ENCODE measurements at regions not wholly inside any gene's neighbourhood (a gene's known extent, or its start where the extent isn't known, plus 50 kb on each side); places are given as distances from the start of the nearest gene placed in this dataset.
"Not testable (repeated sequence)": the region's sequence is repeated elsewhere in the genome, so short reads cannot be mapped to it uniquely, and the experiment has no call there.

DNA sequence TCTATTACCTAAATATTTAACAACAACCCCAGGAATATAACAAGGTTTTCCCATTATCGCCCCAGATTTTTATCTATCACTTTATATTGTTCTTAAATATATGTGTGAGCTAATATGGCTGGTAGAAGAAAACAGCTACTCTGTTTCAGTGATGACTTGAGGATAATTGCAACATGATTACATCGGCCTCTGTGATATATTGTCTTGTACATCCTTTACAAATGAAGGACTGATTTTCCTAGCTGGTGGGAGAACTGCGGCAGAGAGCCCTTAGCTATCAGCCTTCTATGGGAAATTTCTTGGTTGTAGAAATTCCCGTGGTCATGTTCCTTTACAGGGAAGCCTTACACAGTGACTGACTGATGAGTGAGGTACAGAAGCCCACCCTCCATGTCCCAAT lies 110.9 kb upstream of the ZNF717 start:
- no peaks in the 10 kb centered on the region for H3K36me3 ChIP-seq (replicated peaks)
- in situ Hi-C loops (cut with HindIII; ENCODE audit: low pct_ligation_motif_present, low sequenced_read_pairs): no loop called here
- H3K27ac ChIP-seq: no peak overlapping the region
- no peaks in the 10 kb centered on the region for H3K27me3 ChIP-seq (replicated peaks)
- DNase-seq: no peak
- no peak overlapping the region for H3K4me3 ChIP-seq (ENCODE audit: low read depth, low read length)
- TF ChIP-seq, protein P1, sequence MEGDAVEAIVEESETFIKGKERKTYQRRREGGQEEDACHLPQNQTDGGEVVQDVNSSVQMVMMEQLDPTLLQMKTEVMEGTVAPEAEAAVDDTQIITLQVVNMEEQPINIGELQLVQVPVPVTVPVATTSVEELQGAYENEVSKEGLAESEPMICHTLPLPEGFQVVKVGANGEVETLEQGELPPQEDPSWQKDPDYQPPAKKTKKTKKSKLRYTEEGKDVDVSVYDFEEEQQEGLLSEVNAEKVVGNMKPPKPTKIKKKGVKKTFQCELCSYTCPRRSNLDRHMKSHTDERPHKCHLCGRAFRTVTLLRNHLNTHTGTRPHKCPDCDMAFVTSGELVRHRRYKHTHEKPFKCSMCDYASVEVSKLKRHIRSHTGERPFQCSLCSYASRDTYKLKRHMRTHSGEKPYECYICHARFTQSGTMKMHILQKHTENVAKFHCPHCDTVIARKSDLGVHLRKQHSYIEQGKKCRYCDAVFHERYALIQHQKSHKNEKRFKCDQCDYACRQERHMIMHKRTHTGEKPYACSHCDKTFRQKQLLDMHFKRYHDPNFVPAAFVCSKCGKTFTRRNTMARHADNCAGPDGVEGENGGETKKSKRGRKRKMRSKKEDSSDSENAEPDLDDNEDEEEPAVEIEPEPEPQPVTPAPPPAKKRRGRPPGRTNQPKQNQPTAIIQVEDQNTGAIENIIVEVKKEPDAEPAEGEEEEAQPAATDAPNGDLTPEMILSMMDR (IDR thresholded peaks at IDR 0.05; ENCODE audit: low read depth, low read length, missing control alignments): no peak

DNA sequence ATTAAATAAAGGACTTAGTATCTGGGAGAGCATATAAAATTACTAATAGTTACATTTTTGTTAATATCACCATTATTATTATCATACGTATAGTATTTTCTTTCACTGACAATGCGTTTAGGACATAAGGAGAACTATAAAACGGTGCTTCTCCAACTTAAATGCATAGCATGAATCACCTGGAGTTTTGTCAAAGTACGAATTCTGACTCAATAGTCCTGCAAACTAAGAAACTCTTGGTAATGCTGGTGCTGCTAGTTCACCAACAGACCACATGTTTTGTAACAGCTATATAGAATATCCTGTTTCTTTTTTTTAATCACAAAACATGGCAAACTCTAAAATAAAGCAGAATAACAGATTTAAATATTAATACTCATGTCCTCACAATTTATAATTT lies 116.1 kb upstream of the ZNF717 start:
- H3K27me3 ChIP-seq (replicated peaks); in situ Hi-C loops (cut with HindIII; ENCODE audit: low pct_ligation_motif_present, low sequenced_read_pairs); H3K36me3 ChIP-seq (replicated peaks); H3K4me3 ChIP-seq (ENCODE audit: low read depth, low read length); H3K27ac ChIP-seq; DNase-seq: not testable (repeated sequence)

DNA sequence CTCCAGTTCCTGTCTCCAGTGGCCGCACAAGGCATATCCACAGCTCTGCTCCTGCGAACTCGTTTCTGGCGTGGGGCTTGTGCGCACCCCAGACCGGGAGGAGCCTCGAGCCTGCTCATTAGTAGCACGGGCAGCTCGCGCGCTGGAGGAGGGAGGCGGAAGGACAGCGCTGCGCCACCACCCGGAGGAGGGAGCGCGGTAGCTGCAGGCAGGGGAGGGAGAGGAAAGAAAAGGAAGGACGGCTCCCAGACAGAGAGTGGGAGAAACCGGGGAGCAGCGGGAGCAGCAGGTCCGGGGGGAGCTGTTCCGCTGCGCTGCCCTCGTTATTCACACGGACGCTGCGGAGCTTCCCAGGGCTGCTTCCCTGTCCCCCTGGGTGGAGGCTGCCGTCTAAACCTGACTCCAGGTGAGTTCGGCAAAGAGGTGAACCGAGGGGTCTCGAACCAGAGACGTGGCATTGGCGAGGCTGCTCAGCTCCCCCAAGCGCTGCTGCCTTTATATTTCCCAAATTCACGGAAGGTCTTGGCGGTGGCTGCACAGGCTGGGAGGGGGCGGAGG lies 121.3 kb upstream of the ZNF717 start:
- no peaks in the 10 kb centered on the region for H3K36me3 ChIP-seq (replicated peaks)
- TF ChIP-seq, protein P1 (IDR thresholded peaks at IDR 0.05; ENCODE audit: low read depth, low read length, missing control alignments): peak; percentile 66
- H3K4me3 ChIP-seq (ENCODE audit: low read depth, low read length): peak overlapping the region; percentile 65
- peak; percentile 61 for DNase-seq
- in situ Hi-C loops (cut with HindIII; ENCODE audit: low pct_ligation_motif_present, low sequenced_read_pairs): no loop called here
- no peaks in the 10 kb centered on the region for H3K27me3 ChIP-seq (replicated peaks)
- no peak overlapping the region for H3K27ac ChIP-seq

DNA sequence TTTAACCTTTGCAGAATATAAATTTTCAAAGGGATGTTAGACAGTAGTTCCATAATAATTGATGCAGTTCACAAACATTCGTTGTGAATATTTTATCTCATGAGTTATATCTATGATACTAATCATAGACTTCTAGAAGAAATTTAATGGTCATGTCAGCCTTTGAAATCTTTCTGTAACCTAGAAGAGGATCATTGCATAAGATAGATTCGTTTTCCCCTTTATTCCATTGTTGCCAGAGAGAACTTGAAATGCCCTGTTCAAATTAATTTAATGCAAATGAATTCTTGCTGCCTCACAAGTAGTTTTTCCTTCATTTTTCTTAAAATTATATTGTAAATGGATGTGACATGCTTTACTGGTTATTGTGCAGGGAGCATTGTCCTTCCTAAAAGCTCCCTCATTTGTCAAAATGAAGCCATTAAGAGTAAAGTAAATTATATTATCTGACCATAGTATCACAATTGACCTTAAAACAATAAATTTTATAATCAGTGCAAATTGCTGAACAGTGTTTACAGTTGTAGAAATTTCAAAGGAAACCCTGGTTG lies 128.5 kb upstream of the ZNF717 start:
- no peak overlapping the region for H3K4me3 ChIP-seq (ENCODE audit: low read depth, low read length)
- no peaks in the 10 kb centered on the region for H3K27me3 ChIP-seq (replicated peaks)
- TF ChIP-seq, protein P1 (IDR thresholded peaks at IDR 0.05; ENCODE audit: low read depth, low read length, missing control alignments): no peak
- no peaks in the 10 kb centered on the region for H3K36me3 ChIP-seq (replicated peaks)
- no peak overlapping the region for H3K27ac ChIP-seq
- DNase-seq: no peak
- in situ Hi-C loops (cut with HindIII; ENCODE audit: low pct_ligation_motif_present, low sequenced_read_pairs): no loop called here

- DNase-seq; H3K27ac ChIP-seq; H3K4me3 ChIP-seq (ENCODE audit: low read depth, low read length); H3K27me3 ChIP-seq (replicated peaks); in situ Hi-C loops (cut with HindIII; ENCODE audit: low pct_ligation_motif_present, low sequenced_read_pairs); H3K36me3 ChIP-seq (replicated peaks): not testable (repeated sequence)
Observed at GRCh38 chr3:75914741-75915140, 129.4 kb upstream of the ZNF717 start.

DNA sequence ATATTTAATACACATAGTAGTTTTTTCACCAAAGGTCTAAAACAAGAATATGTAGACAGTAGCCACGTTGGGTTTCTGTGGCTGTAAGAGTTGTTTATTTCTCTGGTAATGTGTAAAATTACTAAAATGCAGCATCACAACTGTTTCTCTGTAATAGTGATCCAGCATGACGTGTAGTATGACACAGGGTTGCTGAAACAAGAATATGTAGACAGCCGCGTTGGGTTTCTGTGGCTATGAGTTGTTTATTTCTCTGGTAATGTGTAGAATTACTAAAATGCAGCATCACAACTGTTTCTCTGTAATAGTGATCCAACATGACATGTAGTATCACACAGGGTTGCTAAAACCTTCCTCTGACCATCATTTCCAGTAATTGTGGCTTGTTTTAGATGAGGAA lies 153.6 kb upstream of the ZNF717 start:
- TF ChIP-seq, protein P1 (IDR thresholded peaks at IDR 0.05; ENCODE audit: low read depth, low read length, missing control alignments): no peak
- no peak for DNase-seq
- H3K27ac ChIP-seq: no peak overlapping the region
- in situ Hi-C loops (cut with HindIII; ENCODE audit: low pct_ligation_motif_present, low sequenced_read_pairs): no loop called here
- no peak overlapping the region for H3K4me3 ChIP-seq (ENCODE audit: low read depth, low read length)
- H3K27me3 ChIP-seq (replicated peaks): no peaks in the 10 kb centered on the region
- H3K36me3 ChIP-seq (replicated peaks): no peaks in the 10 kb centered on the region

- peak; percentile 1 for DNase-seq
- H3K4me3 ChIP-seq (ENCODE audit: low read depth, low read length): no peak overlapping the region
- H3K27ac ChIP-seq: no peak overlapping the region
- in situ Hi-C loops (cut with HindIII; ENCODE audit: low pct_ligation_motif_present, low sequenced_read_pairs): no loop called here
- no peaks in the 10 kb centered on the region for H3K27me3 ChIP-seq (replicated peaks)
- TF ChIP-seq, protein P1 (IDR thresholded peaks at IDR 0.05; ENCODE audit: low read depth, low read length, missing control alignments): no peak
- H3K36me3 ChIP-seq (replicated peaks): no peaks in the 10 kb centered on the region
Observed at GRCh38 chr3:75951941-75952340, 166.6 kb upstream of the ZNF717 start.

- H3K27ac ChIP-seq; DNase-seq; H3K36me3 ChIP-seq (replicated peaks); H3K4me3 ChIP-seq (ENCODE audit: low read depth, low read length); H3K27me3 ChIP-seq (replicated peaks); in situ Hi-C loops (cut with HindIII; ENCODE audit: low pct_ligation_motif_present, low sequenced_read_pairs): not testable (repeated sequence)
Observed at GRCh38 chr3:75960031-75960430, 174.7 kb upstream of the ZNF717 start.

GRCh38 chr3:75962054-75962453 lies 176.7 kb upstream of the ZNF717 start:
- H3K36me3 ChIP-seq (replicated peaks); DNase-seq; H3K4me3 ChIP-seq (ENCODE audit: low read depth, low read length); H3K27me3 ChIP-seq (replicated peaks); H3K27ac ChIP-seq; in situ Hi-C loops (cut with HindIII; ENCODE audit: low pct_ligation_motif_present, low sequenced_read_pairs): not testable (repeated sequence)

All from brain microvascular endothelial cell (primary cell).